ENCODE measurements at regions not wholly inside any gene's neighbourhood (a gene's known extent, or its start where the extent isn't known, plus 50 kb on each side); places are given as distances from the start of the nearest gene placed in this dataset.

- CTCF ChIA-PET = interaction anchor here (0.6 kb wide), 1 partner anchor 189 kb away, joined by 3 read pairs; no protein-coding TSS in a partner anchor
- Mint-ChIP-seq H3K36me3 (ENCODE audit: insufficient read depth, unreplicated experiment) (no peaks in the 10 kb centered on the region), H3K27ac (ENCODE audit: low read depth, unreplicated experiment) (no peak overlapping the region), H3K27me3 (ENCODE audit: insufficient read depth, unreplicated experiment) (no peaks in the 10 kb centered on the region), H3K4me1 (ENCODE audit: insufficient read depth, unreplicated experiment) (no peaks in the 10 kb centered on the region), H3K9me3 (ENCODE audit: unreplicated experiment) (no peaks in the 10 kb centered on the region), H3K4me3 (ENCODE audit: unreplicated experiment) (no peak overlapping the region)
- intact Hi-C loops (cut with micrococcal nuclease) = no loop called here
- no peak for DNase-seq (ENCODE audit: unreplicated experiment)
- no TSS peak for BruUV-seq (replicated peaks)
- TF ChIP-seq, protein P1, sequence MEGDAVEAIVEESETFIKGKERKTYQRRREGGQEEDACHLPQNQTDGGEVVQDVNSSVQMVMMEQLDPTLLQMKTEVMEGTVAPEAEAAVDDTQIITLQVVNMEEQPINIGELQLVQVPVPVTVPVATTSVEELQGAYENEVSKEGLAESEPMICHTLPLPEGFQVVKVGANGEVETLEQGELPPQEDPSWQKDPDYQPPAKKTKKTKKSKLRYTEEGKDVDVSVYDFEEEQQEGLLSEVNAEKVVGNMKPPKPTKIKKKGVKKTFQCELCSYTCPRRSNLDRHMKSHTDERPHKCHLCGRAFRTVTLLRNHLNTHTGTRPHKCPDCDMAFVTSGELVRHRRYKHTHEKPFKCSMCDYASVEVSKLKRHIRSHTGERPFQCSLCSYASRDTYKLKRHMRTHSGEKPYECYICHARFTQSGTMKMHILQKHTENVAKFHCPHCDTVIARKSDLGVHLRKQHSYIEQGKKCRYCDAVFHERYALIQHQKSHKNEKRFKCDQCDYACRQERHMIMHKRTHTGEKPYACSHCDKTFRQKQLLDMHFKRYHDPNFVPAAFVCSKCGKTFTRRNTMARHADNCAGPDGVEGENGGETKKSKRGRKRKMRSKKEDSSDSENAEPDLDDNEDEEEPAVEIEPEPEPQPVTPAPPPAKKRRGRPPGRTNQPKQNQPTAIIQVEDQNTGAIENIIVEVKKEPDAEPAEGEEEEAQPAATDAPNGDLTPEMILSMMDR (IDR thresholded peaks at IDR 0.05; ENCODE audit: unreplicated experiment) = no peak
- POLR2A ChIA-PET = no interaction called here
Observed at GRCh38 chr18:37637478-37637850, 71.9 kb upstream of the CELF4 start.

GRCh38 chr18:37636831-37637477 is 71.4 kb upstream of the CELF4 start:
- ChIA-PET CTCF (no interaction called here), POLR2A (no interaction called here)
- no peaks in the 10 kb centered on the region for H3K9me3 Mint-ChIP-seq (ENCODE audit: unreplicated experiment)
- intact Hi-C loops (cut with micrococcal nuclease) = no loop called here
- TF ChIP-seq, protein P1 (IDR thresholded peaks at IDR 0.05; ENCODE audit: unreplicated experiment) = no peak
- no peak overlapping the region for H3K4me3 Mint-ChIP-seq (ENCODE audit: unreplicated experiment)
- no peaks in the 10 kb centered on the region for H3K27me3 Mint-ChIP-seq (ENCODE audit: insufficient read depth, unreplicated experiment)
- no peak overlapping the region for H3K27ac Mint-ChIP-seq (ENCODE audit: low read depth, unreplicated experiment)
- no peaks in the 10 kb centered on the region for H3K4me1 Mint-ChIP-seq (ENCODE audit: insufficient read depth, unreplicated experiment)
- H3K36me3 Mint-ChIP-seq (ENCODE audit: insufficient read depth, unreplicated experiment) = no peaks in the 10 kb centered on the region
- BruUV-seq (replicated peaks) = no TSS peak
- no peak for DNase-seq (ENCODE audit: unreplicated experiment)

- Mint-ChIP-seq H3K27ac (ENCODE audit: low read depth, unreplicated experiment) (no peak overlapping the region), H3K4me1 (ENCODE audit: insufficient read depth, unreplicated experiment) (no peaks in the 10 kb centered on the region), H3K36me3 (ENCODE audit: insufficient read depth, unreplicated experiment) (no peaks in the 10 kb centered on the region), H3K9me3 (ENCODE audit: unreplicated experiment) (no peaks in the 10 kb centered on the region), H3K27me3 (ENCODE audit: insufficient read depth, unreplicated experiment) (no peaks in the 10 kb centered on the region), H3K4me3 (ENCODE audit: unreplicated experiment) (no peak overlapping the region)
- no peak for DNase-seq (ENCODE audit: unreplicated experiment)
- intact Hi-C loops (cut with micrococcal nuclease) = no loop called here
- ChIA-PET POLR2A (no interaction called here), CTCF (no interaction called here)
- TF ChIP-seq, protein P1 (IDR thresholded peaks at IDR 0.05; ENCODE audit: unreplicated experiment) = no peak
- no TSS peak for BruUV-seq (replicated peaks)
Observed at GRCh38 chr18:37634516-37634915, 68.9 kb upstream of the CELF4 start.

GRCh38 chr18:37631422-37631821 is 65.8 kb upstream of the CELF4 start:
- Mint-ChIP-seq H3K36me3 (ENCODE audit: insufficient read depth, unreplicated experiment) (no peaks in the 10 kb centered on the region), H3K4me3 (ENCODE audit: unreplicated experiment) (no peak overlapping the region), H3K4me1 (ENCODE audit: insufficient read depth, unreplicated experiment) (no peaks in the 10 kb centered on the region), H3K27me3 (ENCODE audit: insufficient read depth, unreplicated experiment) (no peaks in the 10 kb centered on the region), H3K9me3 (ENCODE audit: unreplicated experiment) (no peaks in the 10 kb centered on the region), H3K27ac (ENCODE audit: low read depth, unreplicated experiment) (no peak overlapping the region)
- TF ChIP-seq, protein P1 (IDR thresholded peaks at IDR 0.05; ENCODE audit: unreplicated experiment) = no peak
- ChIA-PET POLR2A (interaction anchor here (0.6 kb wide), 1 partner anchor 19 kb away, joined by 3 read pairs; no protein-coding TSS in a partner anchor), CTCF (no interaction called here)
- BruUV-seq (replicated peaks) = no TSS peak
- DNase-seq (ENCODE audit: unreplicated experiment) = no peak
- intact Hi-C loops (cut with micrococcal nuclease) = no loop called here

Measured in MCF 10A (cell line).